ENCODE measurements at regions not wholly inside any gene's neighbourhood (a gene's known extent, or its start where the extent isn't known, plus 50 kb on each side); places are given as distances from the start of the nearest gene placed in this dataset.

- TF ChIP-seq, protein P1, sequence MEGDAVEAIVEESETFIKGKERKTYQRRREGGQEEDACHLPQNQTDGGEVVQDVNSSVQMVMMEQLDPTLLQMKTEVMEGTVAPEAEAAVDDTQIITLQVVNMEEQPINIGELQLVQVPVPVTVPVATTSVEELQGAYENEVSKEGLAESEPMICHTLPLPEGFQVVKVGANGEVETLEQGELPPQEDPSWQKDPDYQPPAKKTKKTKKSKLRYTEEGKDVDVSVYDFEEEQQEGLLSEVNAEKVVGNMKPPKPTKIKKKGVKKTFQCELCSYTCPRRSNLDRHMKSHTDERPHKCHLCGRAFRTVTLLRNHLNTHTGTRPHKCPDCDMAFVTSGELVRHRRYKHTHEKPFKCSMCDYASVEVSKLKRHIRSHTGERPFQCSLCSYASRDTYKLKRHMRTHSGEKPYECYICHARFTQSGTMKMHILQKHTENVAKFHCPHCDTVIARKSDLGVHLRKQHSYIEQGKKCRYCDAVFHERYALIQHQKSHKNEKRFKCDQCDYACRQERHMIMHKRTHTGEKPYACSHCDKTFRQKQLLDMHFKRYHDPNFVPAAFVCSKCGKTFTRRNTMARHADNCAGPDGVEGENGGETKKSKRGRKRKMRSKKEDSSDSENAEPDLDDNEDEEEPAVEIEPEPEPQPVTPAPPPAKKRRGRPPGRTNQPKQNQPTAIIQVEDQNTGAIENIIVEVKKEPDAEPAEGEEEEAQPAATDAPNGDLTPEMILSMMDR (IDR thresholded peaks at IDR 0.05; ENCODE audit: partially characterized antibody, unreplicated experiment) = no peak
- Mint-ChIP-seq H3K4me3 (ENCODE audit: unreplicated experiment) (no peak overlapping the region), H3K36me3 (ENCODE audit: unreplicated experiment) (no peaks in the 10 kb centered on the region), H3K4me1 (ENCODE audit: low read depth, unreplicated experiment) (no peaks in the 10 kb centered on the region), H3K27ac (ENCODE audit: unreplicated experiment) (no peak overlapping the region), H3K27me3 (ENCODE audit: unreplicated experiment) (no peaks in the 10 kb centered on the region), H3K9me3 (ENCODE audit: unreplicated experiment) (no peaks in the 10 kb centered on the region)
- no peak for DNase-seq
Measured at GRCh38 chr2:76387294-76387693, 676.6 kb upstream of the GCFC2 start.

DNA sequence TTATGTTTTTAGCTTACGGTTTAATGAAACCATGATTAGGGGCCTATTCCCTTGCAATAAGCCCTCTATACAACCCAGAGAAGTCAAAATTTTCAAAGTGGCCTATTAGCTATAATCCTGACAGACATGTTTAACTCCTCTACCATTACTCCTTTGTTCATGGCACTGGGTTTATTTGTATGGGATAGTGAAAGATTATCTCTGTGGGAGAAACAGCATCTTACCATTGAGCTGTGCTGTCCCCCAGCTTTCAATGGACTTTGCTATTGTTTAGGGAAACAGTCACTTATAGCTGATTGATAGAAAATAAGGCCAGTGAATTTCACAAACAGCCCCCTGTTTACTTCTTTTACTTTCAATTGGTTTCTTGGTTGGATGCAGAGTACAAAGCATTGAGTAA is 675.2 kb upstream of the GCFC2 start:
- Mint-ChIP-seq H3K36me3 (ENCODE audit: unreplicated experiment) (no peaks in the 10 kb centered on the region), H3K27me3 (ENCODE audit: unreplicated experiment) (no peaks in the 10 kb centered on the region), H3K9me3 (ENCODE audit: unreplicated experiment) (no peaks in the 10 kb centered on the region), H3K4me3 (ENCODE audit: unreplicated experiment) (no peak overlapping the region), H3K27ac (ENCODE audit: unreplicated experiment) (no peak overlapping the region), H3K4me1 (ENCODE audit: low read depth, unreplicated experiment) (no peaks in the 10 kb centered on the region)
- DNase-seq = no peak
- TF ChIP-seq, protein P1 (IDR thresholded peaks at IDR 0.05; ENCODE audit: partially characterized antibody, unreplicated experiment) = no peak

GRCh38 chr2:76381624-76382023 is 670.9 kb upstream of the GCFC2 start:
- no peak for DNase-seq
- Mint-ChIP-seq H3K36me3 (ENCODE audit: unreplicated experiment) (no peaks in the 10 kb centered on the region), H3K4me3 (ENCODE audit: unreplicated experiment) (no peak overlapping the region), H3K27ac (ENCODE audit: unreplicated experiment) (no peak overlapping the region), H3K27me3 (ENCODE audit: unreplicated experiment) (no peaks in the 10 kb centered on the region), H3K9me3 (ENCODE audit: unreplicated experiment) (no peaks in the 10 kb centered on the region), H3K4me1 (ENCODE audit: low read depth, unreplicated experiment) (no peaks in the 10 kb centered on the region)
- TF ChIP-seq, protein P1 (IDR thresholded peaks at IDR 0.05; ENCODE audit: partially characterized antibody, unreplicated experiment) = no peak

DNA sequence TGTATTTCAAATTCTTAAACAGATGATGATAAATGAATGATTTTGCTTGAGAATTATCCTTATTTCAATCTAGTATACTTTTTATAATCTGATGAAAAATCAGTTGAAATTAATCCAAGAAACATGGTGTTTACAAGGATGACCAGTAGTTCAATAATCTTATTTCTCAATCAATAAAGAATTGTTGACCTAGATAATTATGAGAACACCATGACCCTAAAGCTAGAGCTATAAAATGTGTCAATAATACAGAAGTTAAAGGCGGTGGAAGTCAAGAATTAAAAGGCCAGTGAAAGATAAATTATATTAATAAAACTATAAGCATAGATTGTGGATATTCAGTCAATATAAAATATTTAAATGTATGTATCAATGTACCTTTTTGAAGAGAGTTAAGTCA is 667.4 kb upstream of the GCFC2 start:
- DNase-seq = no peak
- H3K4me1 Mint-ChIP-seq (ENCODE audit: low read depth, unreplicated experiment) = no peaks in the 10 kb centered on the region
- no peaks in the 10 kb centered on the region for H3K36me3 Mint-ChIP-seq (ENCODE audit: unreplicated experiment)
- H3K4me3 Mint-ChIP-seq (ENCODE audit: unreplicated experiment) = no peak overlapping the region
- TF ChIP-seq, protein P1 (IDR thresholded peaks at IDR 0.05; ENCODE audit: partially characterized antibody, unreplicated experiment) = no peak
- no peak overlapping the region for H3K27ac Mint-ChIP-seq (ENCODE audit: unreplicated experiment)
- no peaks in the 10 kb centered on the region for H3K27me3 Mint-ChIP-seq (ENCODE audit: unreplicated experiment)
- no peaks in the 10 kb centered on the region for H3K9me3 Mint-ChIP-seq (ENCODE audit: unreplicated experiment)

DNA sequence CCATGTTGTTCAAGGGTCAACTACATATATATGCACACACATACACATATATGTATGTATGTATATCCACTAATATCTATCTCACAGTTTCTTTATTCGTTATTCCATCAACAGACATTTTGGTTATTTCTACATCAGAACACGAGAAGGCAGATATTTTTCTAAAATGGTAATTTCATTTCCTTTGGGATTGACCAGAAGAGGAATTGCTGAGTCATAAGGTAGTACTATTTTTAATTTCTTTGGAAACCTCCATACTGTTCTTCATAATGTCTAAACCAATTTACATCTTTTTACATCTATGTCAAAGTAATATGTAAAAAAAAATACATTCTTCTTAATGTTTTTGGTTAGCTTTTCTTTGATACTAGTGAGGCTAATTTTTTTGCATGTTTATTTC is 630.7 kb upstream of the GCFC2 start:
- H3K9me3 Mint-ChIP-seq (ENCODE audit: unreplicated experiment) = peaks cover 2% of the 10 kb centered on the region
- H3K27ac Mint-ChIP-seq (ENCODE audit: unreplicated experiment) = no peak overlapping the region
- no peaks in the 10 kb centered on the region for H3K27me3 Mint-ChIP-seq (ENCODE audit: unreplicated experiment)
- H3K4me3 Mint-ChIP-seq (ENCODE audit: unreplicated experiment) = no peak overlapping the region
- no peaks in the 10 kb centered on the region for H3K4me1 Mint-ChIP-seq (ENCODE audit: low read depth, unreplicated experiment)
- H3K36me3 Mint-ChIP-seq (ENCODE audit: unreplicated experiment) = no peaks in the 10 kb centered on the region
- TF ChIP-seq, protein P1 (IDR thresholded peaks at IDR 0.05; ENCODE audit: partially characterized antibody, unreplicated experiment) = no peak
- DNase-seq = no peak
